HepG2 (cell line): ENCODE measurements at regions not wholly inside any gene's neighbourhood (a gene's known extent, or its start where the extent isn't known, plus 50 kb on each side); places are given as distances from the start of the nearest gene placed in this dataset.

ENCODE experiments used
- ATAC-seq: fragments of 200-7000 bp; cut with Tn5 transposase; 3 replicates; pipeline ENCODE4 v1.9.1; 2020; ENCODE audit warnings: mild to moderate bottlenecking, moderate library complexity
- BruUV-seq: library from RNA; stranded (reverse); fragments of 400-500 nt; replicated peaks from 2 replicates; lab custom pipeline; 2021; lab: Mats Ljungman, UMichigan
- CTCF ChIA-PET: fragments of 300-600 bp; formaldehyde crosslinking; extraction: SDS; loops from one replicate; lab custom pipeline; 2021; ENCODE audit warnings: low total read pairs, inconsistent platforms, low intra/inter-chr PET ratio; lab: Yijun Ruan, JAX
- POLR2A ChIA-PET: fragments of 350-600 bp; sonication (Branson Sonifier 250); formaldehyde crosslinking; loops from one replicate; lab custom pipeline; 2020; ENCODE audit warnings: antibody characterized with exemption, inconsistent platforms; lab: Yijun Ruan, JAX
- DNase-seq: peaks from one replicate; pipeline ENCODE4 v3.0.0-alpha.2; 2015; ENCODE audit warnings: low spot score
- FAIRE-seq: peaks from 3 replicates; lab custom pipeline; 2011; peaks lifted over from hg19 to GRCh38; lab: Jason Lieb, UNC
- H2AFZ ChIP-seq: one replicate; pipeline ENCODE4 v1.6.1; 2011; ENCODE audit warnings: low read length, inconsistent platforms
- H3K27ac ChIP-seq: fragments of 300-600 bp; 3 replicates; pipeline ENCODE4 v1.8.0; 2011; ENCODE audit warnings: mixed run types, mild to moderate bottlenecking, mixed read lengths, low read length, inconsistent platforms; ENCODE audit not compliant: insufficient read depth; ENCODE audit errors: extremely low read length
- H3K27me3 ChIP-seq, 2 experiments: fragments of 200-600 bp in 1 of 2; 2 replicates in 1 of 2; 3 replicates in 1 of 2; pipeline versions ENCODE4 v1.6.0 to v1.8.0; 2011; ENCODE audit warnings: low read length in 2 of 2, mild to moderate bottlenecking in 2 of 2, moderate library complexity in 2 of 2, inconsistent platforms in 1 of 2; ENCODE audit not compliant: insufficient read depth in 2 of 2, control insufficient read depth in 1 of 2
- H3K36me3 ChIP-seq, 2 experiments: fragments of 200-600 bp in 1 of 2; replicated peaks in 1 of 2; 2 replicates in 1 of 2; 3 replicates in 1 of 2; pipeline versions ENCODE4 v1.5.1 to v1.8.0; 2011; ENCODE audit warnings: low read length in 2 of 2, inconsistent platforms in 1 of 2; ENCODE audit not compliant: insufficient read depth in 2 of 2, control insufficient read depth in 1 of 2
- H3K4me1 ChIP-seq: 2 replicates; pipeline ENCODE4 v1.5.1; 2012; ENCODE audit warnings: low read length, inconsistent platforms; ENCODE audit not compliant: insufficient read depth
- H3K4me2 ChIP-seq: 2 replicates; pipeline ENCODE4 v1.6.0; 2011; ENCODE audit warnings: low read depth, low read length, inconsistent platforms
- H3K4me3 ChIP-seq, 3 experiments: fragments of 200-600 bp in 1 of 3; sonication (generic), shearing (Covaris generic) in 1 of 3; replicated peaks in 1 of 3; 2 replicates each; pipeline ENCODE4 v1.5.1; 2011 to 2016; ENCODE audit warnings: low read length in 3 of 3, inconsistent platforms in 2 of 3, low read depth in 2 of 3, mild to moderate bottlenecking in 2 of 3, control low read depth in 1 of 3, mixed read lengths in 1 of 3; ENCODE audit not compliant: insufficient read depth in 1 of 3
- H3K79me2 ChIP-seq: one replicate; pipeline ENCODE4 v1.6.1; 2011; ENCODE audit warnings: low read length, inconsistent platforms; ENCODE audit not compliant: insufficient read depth
- H3K9ac ChIP-seq: 2 replicates; pipeline ENCODE4 v1.6.0; 2011; ENCODE audit warnings: mild to moderate bottlenecking, low read depth, low read length, inconsistent platforms; ENCODE audit not compliant: insufficient read depth
- H3K9me3 ChIP-seq: 2 replicates; pipeline ENCODE4 v1.5.1; 2012; ENCODE audit warnings: mild to moderate bottlenecking, low read length
- H4K20me1 ChIP-seq: 2 replicates; pipeline ENCODE4 v1.6.0; 2011; ENCODE audit warnings: inconsistent platforms, mild to moderate bottlenecking, low read length, moderate library complexity; ENCODE audit not compliant: insufficient read depth
- ARNT ChIP-seq: fragments of 450-650 bp; IDR thresholded peaks from 2 replicates; pipeline ENCODE4 v1.6.1; 2017
- DDIT3 ChIP-seq: sonication (generic); formaldehyde crosslinking; IDR thresholded peaks from 2 replicates; pipeline ENCODE4 v1.4.0; 2020; ENCODE audit warnings: mild to moderate bottlenecking, missing genetic modification reagents
- E2F2 ChIP-seq: sonication (generic); formaldehyde crosslinking; IDR thresholded peaks from 2 replicates; pipeline ENCODE4 v1.4.0; 2020; ENCODE audit warnings: missing genetic modification reagents, borderline replicate concordance
- FOXK2 ChIP-seq: fragments of 450-650 bp; IDR thresholded peaks from 2 replicates; pipeline ENCODE4 v1.6.1; 2016
- IRX3 ChIP-seq: sonication (generic); formaldehyde crosslinking; IDR thresholded peaks from 2 replicates; pipeline ENCODE4 v1.8.1; 2023; ENCODE audit warnings: mild to moderate bottlenecking, low read depth, missing genetic modification reagents, borderline replicate concordance
- JUN ChIP-seq: sonication (generic); formaldehyde crosslinking; IDR thresholded peaks from 2 replicates; pipeline ENCODE4 v1.4.0; 2020; ENCODE audit warnings: mild to moderate bottlenecking, missing genetic modification reagents
- NFAT5 ChIP-seq: sonication (generic); formaldehyde crosslinking; IDR thresholded peaks from 2 replicates; pipeline ENCODE4 v1.4.0; 2020; ENCODE audit warnings: missing genetic modification reagents
- TBX2 ChIP-seq: sonication (generic); formaldehyde crosslinking; IDR thresholded peaks from 2 replicates; pipeline ENCODE4 v1.5.0; 2020; ENCODE audit warnings: missing genetic modification reagents, mild to moderate bottlenecking, borderline replicate concordance
- THAP11 ChIP-seq: IDR thresholded peaks from 2 replicates; pipeline ENCODE4 v1.6.1; 2016; ENCODE audit warnings: missing biosample characterization, missing genetic modification reagents
- THRA ChIP-seq: sonication (generic); formaldehyde crosslinking; IDR thresholded peaks from 2 replicates; pipeline ENCODE4 v1.4.0; 2020; ENCODE audit warnings: missing genetic modification reagents, borderline replicate concordance
- TP53 ChIP-seq: sonication (generic); formaldehyde crosslinking; conservative IDR thresholded peaks from 2 replicates; pipeline ENCODE4 v1.4.0; 2020; ENCODE audit warnings: missing genetic modification reagents
- YY1 ChIP-seq: IDR thresholded peaks from 2 replicates; pipeline ENCODE4 v1.6.1; 2011; ENCODE audit warnings: low read length, low read depth, moderate library complexity, mild to moderate bottlenecking; ENCODE audit not compliant: insufficient read depth, insufficient replicate concordance
- ZNF12 ChIP-seq: sonication (generic); formaldehyde crosslinking; IDR thresholded peaks from 2 replicates; pipeline ENCODE4 v1.5.0; 2020; ENCODE audit warnings: missing genetic modification reagents
- ZNF180 ChIP-seq: sonication (generic); formaldehyde crosslinking; IDR thresholded peaks from 2 replicates; pipeline ENCODE4 v1.4.0; 2020; ENCODE audit warnings: low read depth, missing genetic modification reagents, borderline replicate concordance
- ZNF781 ChIP-seq: sonication (generic); formaldehyde crosslinking; IDR thresholded peaks from 2 replicates; pipeline ENCODE4 v1.5.1; 2020; ENCODE audit warnings: borderline replicate concordance, mild to moderate bottlenecking, missing genetic modification reagents; ENCODE audit errors: not compliant biosample characterization
- WGBS: methylation state at CpG from one replicate; pipeline ENCODE4 v1.1.6; 2017; ENCODE audit warnings: low lambda C conversion rate; 5-methylcytosine and 5-hydroxymethylcytosine counted together
- in situ Hi-C: cut with HindIII; loops from 2 replicates; pipeline ENCODE4 v1.10.0; 2017; ENCODE audit warnings: low pct_unique_long_range_greater_than_20kb; ENCODE audit not compliant: extremely low pct_ligation_motif_present
- intact Hi-C: fragments of 100-400 bp; cut with micrococcal nuclease; formaldehyde crosslinking; loops from one replicate; pipeline ENCODE4 v1.10.0; 2022; ENCODE audit not compliant: unreplicated experiment

- no TSS peak for BruUV-seq
- H3K9me3 ChIP-seq: no peaks in the 10 kb centered on the region
- no peaks in the 10 kb centered on the region for H3K27me3 ChIP-seq
- no peak overlapping the region for H3K4me3 ChIP-seq
- no peak overlapping the region for H3K9ac ChIP-seq
- no peaks in the 10 kb centered on the region for H4K20me1 ChIP-seq
- no peak for ATAC-seq
- H3K79me2 ChIP-seq: no peaks in the 10 kb centered on the region
- DNase-seq: no peak
- no peak overlapping the region for H3K27ac ChIP-seq
- H3K36me3 ChIP-seq: no peaks in the 10 kb centered on the region
- no peak overlapping the region for H3K4me2 ChIP-seq
- H2AFZ ChIP-seq: no peak overlapping the region
- no CpG with 5 or more reads among the region's 2 CpGs for WGBS
- POLR2A ChIA-PET: no interaction called here
- no peaks in the 10 kb centered on the region for H3K4me1 ChIP-seq
- in situ Hi-C loops (no loop called here), intact Hi-C loops (no loop called here)
- FAIRE-seq: no peak
- CTCF ChIA-PET: no interaction called here
- TF ChIP-seq ZNF781 (CRISPR knock-in tag): no peak
- no peak for TF ChIP-seq YY1
- TF ChIP-seq NFAT5: no peak
- no peak for TF ChIP-seq TBX2 (CRISPR knock-in tag)
- no peak for TF ChIP-seq JUN
- no peak for TF ChIP-seq TP53
- no peak for TF ChIP-seq THRA (CRISPR knock-in tag)
- no peak for TF ChIP-seq THAP11 (CRISPR knock-in tag)
- no peak for TF ChIP-seq E2F2
- no peak for TF ChIP-seq FOXK2
- TF ChIP-seq DDIT3: no peak
- no peak for TF ChIP-seq ZNF12 (CRISPR knock-in tag)
- no peak for TF ChIP-seq ZNF180 (CRISPR knock-in tag)
- no peak for TF ChIP-seq ARNT
- TF ChIP-seq IRX3 (CRISPR knock-in tag): no peak
These were observed 119.5 kb downstream of the PJA1 start for GRCh38 chrX:69045616-69046345.
